SHP77 (cell line): ENCODE measurements at regions not wholly inside any gene's neighbourhood (a gene's known extent, or its start where the extent isn't known, plus 50 kb on each side); places are given as distances from the start of the nearest gene placed in this dataset.
"Not testable (repeated sequence)": the region's sequence is repeated elsewhere in the genome, so short reads cannot be mapped to it uniquely, and the experiment has no call there.

Source experiments
- DNase-seq, 2 experiments: peaks; one replicate each; lab custom pipeline; 2025; lab: John Stamatoyannopoulos, UW

GRCh38 chr6:60384614-60385013 lies 1901.4 kb downstream of the KHDRBS2 start:
- not testable (repeated sequence) for DNase-seq

- not testable (repeated sequence) for DNase-seq
Measured at GRCh38 chr6:60382771-60383170, 1903.3 kb downstream of the KHDRBS2 start.

- not testable (repeated sequence) for DNase-seq
Measured at GRCh38 chr6:60374078-60374477, 1911.9 kb downstream of the KHDRBS2 start.

GRCh38 chr6:60367800-60368199 lies 1918.2 kb downstream of the KHDRBS2 start:
- not testable (repeated sequence) for DNase-seq

GRCh38 chr6:60365901-60366300 lies 1920.1 kb downstream of the KHDRBS2 start:
- DNase-seq: not testable (repeated sequence)

- not testable (repeated sequence) for DNase-seq
Measured at GRCh38 chr6:60342411-60343008, 1943.5 kb downstream of the KHDRBS2 start.

- not testable (repeated sequence) for DNase-seq
Measured at GRCh38 chr6:60338328-60339071, 1947.5 kb downstream of the KHDRBS2 start.

GRCh38 chr6:60335124-60335523 lies 1950.9 kb downstream of the KHDRBS2 start:
- not testable (repeated sequence) for DNase-seq

GRCh38 chr6:60333708-60334107 lies 1952.3 kb downstream of the KHDRBS2 start:
- not testable (repeated sequence) for DNase-seq

- DNase-seq: not testable (repeated sequence)
Measured at GRCh38 chr6:60308939-60309338, 1977.1 kb downstream of the KHDRBS2 start.
